ENCODE measurements at regions not wholly inside any gene's neighbourhood (a gene's known extent, or its start where the extent isn't known, plus 50 kb on each side); places are given as distances from the start of the nearest gene placed in this dataset.

GRCh38 chr4:151835467-151835866, 74.7 kb upstream of the GATB start:
- TF ChIP-seq CTCF (conservative IDR thresholded peaks at IDR 0.05; ENCODE audit: low read length) = no peak
- no peak for TF ChIP-seq EZH2phosphoT487 (IDR thresholded peaks at IDR 0.05; ENCODE audit: borderline replicate concordance)

Data from Loucy (cell line).